Stimulated activated CD4-positive, alpha-beta T cell treated with anti-CD3 and anti-CD28 coated beads, Interleukin-12 subunit alpha, Interleukin-12 subunit beta, amount 100 ng/mL, for 48 hours (primary cell): ENCODE measurements at regions not wholly inside any gene's neighbourhood (a gene's known extent, or its start where the extent isn't known, plus 50 kb on each side); places are given as distances from the start of the nearest gene placed in this dataset.

Experiments used
- DNase-seq, 3 donors: peaks; one replicate each; pipeline ENCODE4 v3.0.0-alpha.2; 2020; ENCODE audit warnings: low read depth in 2 of 3, low spot score in 1 of 3

DNA sequence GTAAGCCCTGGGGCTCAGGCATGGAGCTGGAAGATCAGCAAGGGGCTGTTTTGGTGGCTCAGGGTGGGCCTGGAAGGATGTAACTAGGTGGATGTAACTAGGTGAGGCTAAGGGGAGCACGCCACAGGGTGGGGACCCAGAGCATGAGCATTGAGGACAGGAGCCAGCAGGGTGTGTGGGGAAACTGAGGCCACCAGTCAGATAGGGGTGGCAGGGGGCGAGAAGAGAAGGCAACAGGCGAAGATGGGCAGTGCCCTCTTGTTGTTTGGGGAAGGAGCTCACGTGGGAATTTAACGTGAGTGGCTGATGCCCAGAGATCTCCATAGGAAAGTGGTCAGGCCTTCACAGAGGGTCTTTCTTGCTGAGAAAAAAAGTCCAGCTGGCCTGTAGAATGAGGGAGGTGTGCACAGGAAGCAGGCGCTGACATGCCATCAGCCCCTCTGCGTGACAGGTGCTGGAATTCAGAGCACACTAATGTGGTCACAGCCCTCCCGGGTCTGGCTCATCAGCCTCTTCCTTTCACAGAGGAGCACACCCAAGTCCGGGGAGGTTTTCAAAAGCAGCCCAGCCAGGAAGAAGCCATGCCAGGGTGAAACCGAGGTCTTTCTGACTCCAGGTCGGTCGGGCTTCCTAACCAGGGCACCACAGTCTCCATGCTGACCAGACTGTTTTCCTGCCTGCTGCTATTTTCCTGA is 54.6 kb upstream of the PAX6 start:
- DNase-seq, result no peak

GRCh38 chr11:31863170-31863832 is 52.2 kb upstream of the PAX6 start:
- DNase-seq, result no peak

DNA sequence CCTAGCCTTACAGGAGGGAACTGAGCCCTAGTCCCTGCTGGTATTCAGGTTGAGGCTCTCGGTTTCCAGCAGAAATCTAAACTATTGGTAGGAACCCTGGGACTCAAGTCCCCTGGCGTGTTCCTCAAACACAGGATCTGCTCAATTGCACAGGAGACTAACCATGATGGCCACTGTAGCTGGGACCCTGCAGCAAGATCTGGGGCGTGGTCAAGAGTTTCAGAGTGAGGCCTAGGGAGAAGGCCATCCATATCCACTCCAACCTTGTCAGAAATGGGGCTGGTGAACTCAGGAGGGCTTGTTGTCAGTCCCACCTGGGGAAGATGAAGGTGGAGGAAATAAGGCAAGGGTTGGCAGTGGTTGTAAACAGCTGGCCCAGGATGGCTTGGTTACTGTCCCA is 49.9 kb upstream of the PAX6 start:
- DNase-seq, result no peak
